Thymus (tissue), 11 donors: ENCODE measurements at regions not wholly inside any gene's neighbourhood (a gene's known extent, or its start where the extent isn't known, plus 50 kb on each side); places are given as distances from the start of the nearest gene placed in this dataset.
"Not testable (repeated sequence)": the region's sequence is repeated elsewhere in the genome, so short reads cannot be mapped to it uniquely, and the experiment has no call there.

Source experiments
- DNase-seq, 9 donors: peaks; one replicate each; pipeline ENCODE4 v3.0.0-alpha.2; 2013; ENCODE audit warnings: low spot score in 9 of 9, low read depth in 6 of 9, missing footprints in 1 of 9
- H3K27ac ChIP-seq, 2 donors: one replicate each; pipeline ENCODE4 v1.5.1; 2013; ENCODE audit warnings: control low read depth in 1 of 2, low read depth in 1 of 2, low read length in 1 of 2, mild to moderate bottlenecking in 1 of 2, moderate library complexity in 1 of 2
- H3K27me3 ChIP-seq, 2 donors: one replicate each; pipeline ENCODE4 v1.5.1; 2013; ENCODE audit warnings: low read length in 1 of 2; ENCODE audit not compliant: control insufficient read depth in 2 of 2, insufficient read depth in 1 of 2
- H3K36me3 ChIP-seq, 2 donors: one replicate each; pipeline ENCODE4 v1.5.1; 2013; ENCODE audit warnings: low read length in 1 of 2, mild to moderate bottlenecking in 1 of 2, moderate library complexity in 1 of 2; ENCODE audit not compliant: control insufficient read depth in 2 of 2, insufficient read depth in 2 of 2
- H3K4me1 ChIP-seq, 2 donors: one replicate each; pipeline ENCODE4 v1.5.1; 2013; ENCODE audit warnings: low read length in 2 of 2; ENCODE audit not compliant: control insufficient read depth in 2 of 2, insufficient read depth in 2 of 2
- H3K4me3 ChIP-seq, 2 donors: one replicate each; pipeline ENCODE4 v1.5.1; 2013; ENCODE audit warnings: low read length in 2 of 2, control low read depth in 1 of 2, mild to moderate bottlenecking in 1 of 2
- H3K9me3 ChIP-seq, 2 donors: one replicate each; pipeline ENCODE4 v1.5.1; 2013; ENCODE audit warnings: low read length in 1 of 2, mild to moderate bottlenecking in 1 of 2; ENCODE audit not compliant: control insufficient read depth in 2 of 2, insufficient read depth in 1 of 2
- WGBS: extraction: QIAGEN DNeasy Blood & Tissue Kit; methylation state at CpG from one replicate; pipeline ENCODE4 v1.1.7; 2013; 5-methylcytosine and 5-hydroxymethylcytosine counted together
- donor health status: healthy.

DNA sequence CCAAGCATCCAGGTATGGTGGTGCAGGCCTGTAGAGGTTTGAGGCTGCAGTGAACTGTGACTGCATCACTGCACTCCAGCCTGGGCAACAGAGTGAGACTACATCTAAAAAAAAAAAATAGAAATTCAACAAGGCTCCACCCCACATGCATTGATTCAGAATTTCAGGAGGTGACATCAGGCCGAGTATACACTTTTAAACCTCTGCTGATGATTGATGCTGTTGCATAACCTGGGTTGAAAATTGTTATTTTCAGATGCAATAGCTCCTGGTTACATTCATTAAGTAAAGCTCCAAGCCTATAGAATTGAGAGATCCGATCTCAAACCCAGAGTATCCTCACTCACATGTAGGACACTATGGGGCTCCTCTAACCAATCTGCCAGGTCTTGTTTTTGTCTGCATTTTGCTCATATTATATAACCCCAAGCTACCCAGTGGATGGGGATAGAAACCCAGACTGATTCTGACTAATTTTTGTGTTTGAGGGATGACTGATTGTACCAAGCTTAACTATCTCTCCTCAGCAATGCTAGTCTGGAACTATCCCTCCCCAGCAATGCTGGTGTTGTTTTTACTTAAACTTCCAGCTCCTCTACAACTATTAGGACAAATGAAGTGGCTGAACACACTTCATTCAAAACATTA is 123.5 kb upstream of the PREP start:
- no peaks in the 10 kb centered on the region for H3K27me3 ChIP-seq
- DNase-seq: no peak
- H3K27ac ChIP-seq: no peak overlapping the region
- WGBS: 95% methylated on average over 2 of the region's 2 CpGs
- no peaks in the 10 kb centered on the region for H3K36me3 ChIP-seq
- H3K9me3 ChIP-seq: no peaks in the 10 kb centered on the region
- no peaks in the 10 kb centered on the region for H3K4me1 ChIP-seq
- H3K4me3 ChIP-seq: no peak overlapping the region

DNA sequence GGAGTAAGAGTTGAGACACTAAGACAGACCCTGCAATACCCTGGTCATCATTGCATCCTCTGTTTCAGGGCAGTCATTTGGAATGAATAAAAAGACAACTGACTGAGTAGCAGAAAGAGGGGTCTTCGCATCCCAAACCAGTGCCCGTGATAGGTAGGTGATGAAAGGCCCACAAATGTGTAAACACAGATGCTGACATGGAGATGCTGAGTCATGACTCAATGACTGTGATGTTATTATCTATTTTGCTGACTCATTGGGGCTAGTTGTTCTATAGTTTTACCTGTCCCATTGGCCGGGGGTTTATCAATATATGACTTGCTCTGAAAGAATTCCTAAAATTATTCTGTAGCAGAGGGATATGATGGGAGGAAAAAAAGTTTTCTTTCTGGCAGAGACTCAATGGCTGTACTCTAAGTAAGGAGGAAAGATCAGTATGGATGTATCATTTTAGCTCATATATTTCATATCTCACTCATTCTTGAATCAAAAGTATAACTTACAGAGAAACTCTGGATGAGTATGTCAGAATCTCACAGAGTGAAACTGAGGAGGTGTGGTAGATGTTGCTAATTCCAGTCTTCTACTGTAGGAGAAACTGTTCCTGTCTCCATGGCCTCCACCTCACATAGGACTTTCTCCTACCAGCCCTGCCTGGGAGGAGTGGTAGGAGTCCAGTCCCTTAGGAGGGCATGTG is 119.9 kb upstream of the PREP start:
- no peak overlapping the region for H3K4me3 ChIP-seq
- H3K9me3 ChIP-seq: no peaks in the 10 kb centered on the region
- no peaks in the 10 kb centered on the region for H3K27me3 ChIP-seq
- no peaks in the 10 kb centered on the region for H3K4me1 ChIP-seq
- H3K36me3 ChIP-seq: no peaks in the 10 kb centered on the region
- H3K27ac ChIP-seq: no peak overlapping the region
- WGBS: 90% methylated on average over 3 of the region's 3 CpGs
- DNase-seq: no peak

DNA sequence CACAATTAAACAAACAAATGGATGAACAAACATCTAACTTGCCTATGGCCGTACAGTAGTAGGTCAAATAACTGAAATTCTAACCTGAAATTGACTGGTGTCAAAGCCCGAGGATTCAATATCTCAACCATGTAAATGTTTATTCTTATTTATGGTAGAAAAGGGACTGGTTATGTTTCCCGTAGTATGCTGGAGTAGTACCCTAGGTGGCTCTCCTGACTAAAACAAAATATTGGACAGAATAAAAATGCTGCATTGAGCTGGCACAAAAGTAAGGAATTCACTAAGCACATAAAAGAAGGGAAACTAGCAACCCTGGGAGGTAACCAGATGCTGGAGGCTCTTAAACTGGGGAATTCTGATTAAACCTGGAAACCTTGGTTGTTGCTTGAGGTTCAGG is 117.1 kb upstream of the PREP start:
- Histone ChIP-seq H3K36me3 (no peaks in the 10 kb centered on the region), H3K4me3 (no peak overlapping the region), H3K27ac (no peak overlapping the region), H3K9me3 (no peaks in the 10 kb centered on the region), H3K27me3 (no peaks in the 10 kb centered on the region), H3K4me1 (no peaks in the 10 kb centered on the region)
- 97% methylated on average over 3 of the region's 3 CpGs for WGBS
- no peak for DNase-seq

DNA sequence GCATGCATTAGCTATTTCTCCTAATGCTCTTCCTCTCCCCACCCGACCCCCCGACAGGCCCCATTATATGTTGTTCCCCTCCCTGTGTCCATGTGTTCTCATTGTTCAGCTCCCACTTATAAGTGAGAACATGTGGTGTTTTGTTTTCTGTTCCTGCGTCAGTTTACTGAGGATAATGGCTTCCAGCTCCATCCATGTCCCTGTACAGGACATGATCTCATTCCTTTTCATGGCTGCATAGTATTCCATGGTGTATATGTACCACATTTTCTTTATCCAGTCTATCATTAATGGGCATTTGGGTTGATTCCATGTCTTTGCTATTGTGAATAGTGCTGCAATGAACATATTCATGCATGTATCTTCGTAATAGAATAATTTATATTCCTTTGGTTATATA is 116.1 kb upstream of the PREP start:
- H3K27ac ChIP-seq, H3K9me3 ChIP-seq, H3K4me1 ChIP-seq, H3K27me3 ChIP-seq, DNase-seq, H3K36me3 ChIP-seq, H3K4me3 ChIP-seq: not testable (repeated sequence)
- WGBS: 96% methylated on average over 4 of the region's 4 CpGs

DNA sequence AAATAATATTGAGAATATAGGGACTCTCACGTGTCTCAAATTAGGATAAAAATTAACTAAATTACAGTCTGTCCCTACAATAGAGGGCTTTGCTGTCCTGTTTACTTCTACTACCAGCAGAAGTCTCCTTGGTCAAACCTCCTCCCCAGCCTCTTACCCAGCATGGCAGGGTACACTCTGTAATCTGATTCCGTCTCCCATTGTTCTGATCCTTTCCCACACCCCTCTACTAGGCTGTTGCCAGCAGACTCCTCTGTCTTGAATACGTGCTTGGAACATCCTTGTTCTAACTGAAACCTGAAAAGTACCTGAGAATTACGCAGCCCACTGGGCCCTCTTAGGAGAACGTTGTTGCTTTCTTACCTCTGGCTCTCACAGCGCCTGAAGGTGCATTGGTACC is 112.2 kb upstream of the PREP start:
- no peaks in the 10 kb centered on the region for H3K36me3 ChIP-seq
- DNase-seq: no peak
- H3K9me3 ChIP-seq: no peaks in the 10 kb centered on the region
- H3K4me3 ChIP-seq: no peak overlapping the region
- no peaks in the 10 kb centered on the region for H3K4me1 ChIP-seq
- no peak overlapping the region for H3K27ac ChIP-seq
- whole genome bisulfite sequencing: 91% methylated on average over 6 of the region's 6 CpGs
- H3K27me3 ChIP-seq: no peaks in the 10 kb centered on the region

DNA sequence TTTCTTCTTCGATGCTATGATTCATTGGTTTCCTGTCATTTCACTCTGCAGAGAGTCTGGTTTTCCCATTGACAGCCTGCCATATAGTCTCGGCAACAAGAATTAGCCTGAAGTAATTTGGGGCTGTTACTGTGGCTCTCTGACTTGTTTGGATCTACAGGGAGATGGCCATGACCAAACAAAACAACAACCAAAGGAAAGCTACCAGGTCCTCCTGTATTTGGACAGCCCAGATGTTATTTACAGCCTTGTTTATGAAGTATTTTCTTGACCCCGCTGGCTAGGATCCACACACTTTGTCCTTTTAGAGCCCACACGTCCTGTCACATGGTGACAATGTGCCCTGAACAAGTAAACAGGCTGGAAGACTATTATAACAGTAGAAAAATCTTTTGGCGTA is 111.4 kb upstream of the PREP start:
- no peak overlapping the region for H3K27ac ChIP-seq
- no peaks in the 10 kb centered on the region for H3K9me3 ChIP-seq
- no peaks in the 10 kb centered on the region for H3K4me1 ChIP-seq
- 73% methylated on average over 5 of the region's 5 CpGs for WGBS
- H3K36me3 ChIP-seq: no peaks in the 10 kb centered on the region
- no peak for DNase-seq
- no peaks in the 10 kb centered on the region for H3K27me3 ChIP-seq
- no peak overlapping the region for H3K4me3 ChIP-seq

DNA sequence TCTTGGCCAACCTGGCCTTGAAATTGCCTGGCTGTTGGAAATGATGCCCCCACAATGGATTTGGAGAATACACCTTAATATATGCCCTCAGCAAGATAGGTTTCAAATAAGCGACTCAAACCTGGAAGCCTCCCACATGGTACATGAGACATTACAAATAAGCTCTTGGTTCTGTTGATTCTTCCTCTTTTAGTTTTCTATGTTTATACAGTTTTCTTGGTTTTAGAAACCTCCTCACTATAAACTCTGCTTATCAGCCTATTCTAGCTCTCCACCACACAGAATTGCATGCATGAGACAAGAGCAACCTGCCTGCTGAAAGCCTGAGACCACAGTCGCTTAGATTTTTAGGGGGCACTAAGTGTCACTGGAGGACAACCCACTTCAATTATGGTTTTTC is 108.8 kb upstream of the PREP start:
- no peaks in the 10 kb centered on the region for H3K9me3 ChIP-seq
- no peak overlapping the region for H3K4me3 ChIP-seq
- no peaks in the 10 kb centered on the region for H3K27me3 ChIP-seq
- no peak for DNase-seq
- WGBS: 98% methylated on average over 2 of the region's 2 CpGs
- H3K27ac ChIP-seq: no peak overlapping the region
- H3K4me1 ChIP-seq: no peaks in the 10 kb centered on the region
- no peaks in the 10 kb centered on the region for H3K36me3 ChIP-seq

DNA sequence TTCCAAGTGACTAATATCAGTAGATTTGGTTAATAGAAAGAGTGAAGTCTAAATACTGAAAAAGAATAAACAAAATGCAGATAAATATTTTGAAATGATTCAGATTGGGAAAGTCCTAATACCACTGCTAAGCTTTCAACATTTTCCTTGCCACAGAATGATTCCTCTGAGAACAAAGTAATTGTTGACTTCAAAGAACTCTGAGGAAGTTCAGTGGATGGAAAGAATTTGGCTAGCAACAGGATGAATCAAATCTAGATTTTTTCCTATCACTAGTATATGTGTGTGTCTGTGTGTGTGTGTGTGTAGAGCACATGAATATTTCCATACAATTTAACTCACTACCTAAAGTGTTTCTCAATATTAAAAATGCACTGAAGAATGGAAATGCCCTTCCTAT is 107.9 kb upstream of the PREP start:
- no peaks in the 10 kb centered on the region for H3K27me3 ChIP-seq
- DNase-seq: no peak

DNA sequence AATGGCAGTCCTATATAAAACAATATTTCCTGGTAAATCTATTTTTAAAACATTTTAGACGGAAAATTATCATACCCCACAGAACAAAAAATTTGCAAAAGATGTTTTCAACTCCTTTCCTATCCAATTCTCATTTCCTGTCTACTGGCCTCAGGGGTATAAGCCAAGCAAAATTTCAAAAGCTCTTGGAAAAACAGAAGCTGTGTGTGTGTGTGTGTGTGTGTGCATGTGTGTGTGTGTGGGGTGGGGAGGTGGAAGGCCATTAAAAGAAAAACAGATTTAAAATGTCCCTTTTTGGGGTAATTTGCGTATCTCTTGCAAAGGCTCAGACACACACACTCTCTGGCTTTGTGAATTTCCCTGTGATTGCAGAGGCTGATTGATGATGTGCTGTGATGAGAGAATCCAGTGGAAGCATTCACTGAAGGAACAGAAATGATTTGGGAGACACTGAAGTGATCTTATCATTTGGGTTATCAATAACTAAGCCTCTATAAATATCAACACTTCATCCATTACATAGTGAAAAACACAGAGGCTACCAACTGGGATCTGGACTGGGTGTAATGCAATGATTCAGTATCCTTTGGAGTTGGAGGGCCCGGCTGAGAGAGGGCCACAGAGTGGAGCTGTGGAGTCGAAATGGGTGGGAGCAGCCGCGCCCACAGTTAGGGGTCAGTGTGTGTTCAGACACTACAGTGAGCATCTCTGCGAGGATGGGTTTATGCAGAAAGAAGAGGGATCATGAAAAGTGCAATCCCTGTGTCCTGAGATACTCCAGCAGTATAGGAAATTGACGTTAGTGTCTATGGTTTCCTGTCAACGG is 106.8 kb upstream of the PREP start:
- Histone ChIP-seq H3K4me3 (no peak overlapping the region), H3K27me3 (no peaks in the 10 kb centered on the region), H3K27ac (no peak overlapping the region), H3K9me3 (no peaks in the 10 kb centered on the region), H3K36me3 (no peaks in the 10 kb centered on the region), H3K4me1 (no peaks in the 10 kb centered on the region)
- DNase-seq: no peak
- 76% methylated on average over 9 of the region's 9 CpGs for WGBS

More for the DNA sequence above, 107.9 kb upstream of the PREP start:
- no peaks in the 10 kb centered on the region for H3K9me3 ChIP-seq
- H3K4me3 ChIP-seq: no peak overlapping the region
- H3K4me1 ChIP-seq: no peaks in the 10 kb centered on the region
- no peak overlapping the region for H3K27ac ChIP-seq
- no peaks in the 10 kb centered on the region for H3K36me3 ChIP-seq
